Kidney (tissue), 13 donors: ENCODE measurements at regions not wholly inside any gene's neighbourhood (a gene's known extent, or its start where the extent isn't known, plus 50 kb on each side); places are given as distances from the start of the nearest gene placed in this dataset.

Source experiments
- DNase-seq, 5 donors: peaks; one replicate each; pipeline ENCODE4 v3.0.0-alpha.2; 2013 to 2020
- FAIRE-seq: peaks from 2 replicates; lab custom pipeline; 2012; peaks lifted over from hg19 to GRCh38; lab: Jason Lieb, UNC
- H3K27ac ChIP-seq, 2 donors: one replicate each; pipeline ENCODE4 v1.7.0; 2013; ENCODE audit warnings: low read depth in 2 of 2, low read length in 2 of 2, inconsistent platforms in 1 of 2
- H3K27me3 ChIP-seq: one replicate; pipeline ENCODE4 v1.7.1; 2013; ENCODE audit warnings: low read length, inconsistent platforms; ENCODE audit not compliant: control insufficient read depth, insufficient read depth
- H3K36me3 ChIP-seq, 3 donors: one replicate each; pipeline versions ENCODE4 v1.7.0 to v1.7.1; 2013; ENCODE audit warnings: low read length in 3 of 3, control low read depth in 1 of 3, inconsistent platforms in 1 of 3; ENCODE audit not compliant: insufficient read depth in 3 of 3, control insufficient read depth in 2 of 3
- H3K4me1 ChIP-seq, 3 donors: one replicate each; pipeline versions ENCODE4 v1.7.0 to v1.7.1; 2013; ENCODE audit warnings: low read length in 3 of 3, inconsistent platforms in 1 of 3, low read depth in 1 of 3; ENCODE audit not compliant: control insufficient read depth in 2 of 3, insufficient read depth in 2 of 3
- H3K4me3 ChIP-seq, 3 donors: one replicate each; pipeline versions ENCODE4 v1.7.0 to v1.8.1; 2013; ENCODE audit warnings: low read length in 3 of 3, control low read depth in 1 of 3, inconsistent platforms in 1 of 3
- H3K9ac ChIP-seq, 3 donors: one replicate each; pipeline versions ENCODE4 v1.7.0 to v1.7.1; 2013; ENCODE audit warnings: low read length in 3 of 3, control low read depth in 1 of 3, inconsistent platforms in 1 of 3
- H3K9me3 ChIP-seq, 3 donors: one replicate each; pipeline versions ENCODE4 v1.7.0 to v1.7.1; 2013; ENCODE audit warnings: low read length in 3 of 3, control low read depth in 1 of 3, inconsistent platforms in 1 of 3; ENCODE audit not compliant: control insufficient read depth in 2 of 3, insufficient read depth in 1 of 3
- intact Hi-C: fragments of 100-400 bp; cut with DNase I; formaldehyde crosslinking; loops from one replicate; pipeline ENCODE4 v1.11.1; 2022
- TF ChIP-seq, protein P1 (sequence below): IDR thresholded peaks from 3 replicates; pipeline ENCODE4 v1.5.1; 2012; ENCODE audit warnings: mild to moderate bottlenecking, moderate library complexity, borderline replicate concordance; ENCODE audit not compliant: insufficient read depth; ENCODE audit errors: extremely low read depth
- donor health status: control.
- donor health status: control.
- donor health status: control.
- donor health status: control.
- donor health status: control.
- donor health status: DM: yes; HTN: yes; CAD: no.
- donor health status: Normal renal cell carcinoma (clear cell type).

- Histone ChIP-seq H3K9me3 (no peaks in the 10 kb centered on the region), H3K27ac (no peak overlapping the region), H3K27me3 (no peaks in the 10 kb centered on the region), H3K36me3 (no peaks in the 10 kb centered on the region), H3K9ac (no peak overlapping the region), H3K4me1 (peaks cover 0 to 2% (median 0%) of the 10 kb centered on the region in 3 donors), H3K4me3 (no peak overlapping the region)
- TF ChIP-seq, protein P1, sequence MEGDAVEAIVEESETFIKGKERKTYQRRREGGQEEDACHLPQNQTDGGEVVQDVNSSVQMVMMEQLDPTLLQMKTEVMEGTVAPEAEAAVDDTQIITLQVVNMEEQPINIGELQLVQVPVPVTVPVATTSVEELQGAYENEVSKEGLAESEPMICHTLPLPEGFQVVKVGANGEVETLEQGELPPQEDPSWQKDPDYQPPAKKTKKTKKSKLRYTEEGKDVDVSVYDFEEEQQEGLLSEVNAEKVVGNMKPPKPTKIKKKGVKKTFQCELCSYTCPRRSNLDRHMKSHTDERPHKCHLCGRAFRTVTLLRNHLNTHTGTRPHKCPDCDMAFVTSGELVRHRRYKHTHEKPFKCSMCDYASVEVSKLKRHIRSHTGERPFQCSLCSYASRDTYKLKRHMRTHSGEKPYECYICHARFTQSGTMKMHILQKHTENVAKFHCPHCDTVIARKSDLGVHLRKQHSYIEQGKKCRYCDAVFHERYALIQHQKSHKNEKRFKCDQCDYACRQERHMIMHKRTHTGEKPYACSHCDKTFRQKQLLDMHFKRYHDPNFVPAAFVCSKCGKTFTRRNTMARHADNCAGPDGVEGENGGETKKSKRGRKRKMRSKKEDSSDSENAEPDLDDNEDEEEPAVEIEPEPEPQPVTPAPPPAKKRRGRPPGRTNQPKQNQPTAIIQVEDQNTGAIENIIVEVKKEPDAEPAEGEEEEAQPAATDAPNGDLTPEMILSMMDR = no peak
- intact Hi-C loops = no loop called here
- DNase-seq = no peak
- no peak for FAIRE-seq
Observed at GRCh38 chr6:24995270-24995669, 59.5 kb upstream of the RIPOR2 start.

DNA sequence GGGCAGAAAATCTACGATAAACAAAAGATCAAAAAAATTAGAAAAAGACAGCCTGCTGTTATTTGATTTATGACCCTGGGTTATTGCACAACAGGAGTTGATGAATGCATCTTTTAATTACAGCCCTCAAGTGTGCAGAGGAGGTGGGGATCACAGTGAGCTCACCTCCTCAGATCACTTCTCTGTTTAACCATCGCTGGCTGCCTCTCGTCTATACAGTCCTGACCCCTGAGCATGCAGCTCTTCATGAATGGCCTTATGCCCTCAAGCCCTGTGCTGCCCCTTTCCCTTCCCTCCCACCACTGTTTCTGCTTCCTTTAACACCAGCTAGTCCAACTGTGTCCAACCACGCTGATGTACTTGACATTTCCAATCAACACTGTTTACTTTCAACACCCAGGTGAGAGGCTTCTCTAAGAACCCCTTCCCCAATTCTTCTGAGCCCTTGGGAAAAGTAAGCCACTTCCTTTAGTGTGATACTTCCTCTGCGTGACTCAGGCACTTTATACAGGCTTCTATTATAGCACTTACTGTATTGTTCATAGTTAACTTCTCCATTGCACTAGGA lies 60.6 kb upstream of the RIPOR2 start:
- DNase-seq (no peak), FAIRE-seq (no peak)
- intact Hi-C loops = no loop called here
- TF ChIP-seq, protein P1 = no peak
- no peaks in the 10 kb centered on the region for H3K27me3 ChIP-seq
- H3K9me3 ChIP-seq = no peaks in the 10 kb centered on the region
- no peak overlapping the region for H3K9ac ChIP-seq
- no peak overlapping the region for H3K4me3 ChIP-seq
- no peaks in the 10 kb centered on the region for H3K36me3 ChIP-seq
- peaks cover 0 to 2% (median 0%) of the 10 kb centered on the region in 3 donors for H3K4me1 ChIP-seq
- H3K27ac ChIP-seq = no peak overlapping the region

- FAIRE-seq (no peak), DNase-seq (no peak)
- TF ChIP-seq, protein P1 = no peak
- Histone ChIP-seq H3K4me1 (peaks cover 0 to 2% (median 0%) of the 10 kb centered on the region in 3 donors), H3K27me3 (no peaks in the 10 kb centered on the region), H3K9me3 (no peaks in the 10 kb centered on the region), H3K36me3 (no peaks in the 10 kb centered on the region), H3K27ac (no peak overlapping the region), H3K9ac (no peak overlapping the region), H3K4me3 (no peak overlapping the region)
- intact Hi-C loops = no loop called here
Observed at GRCh38 chr6:24997231-24997630, 61.5 kb upstream of the RIPOR2 start.

GRCh38 chr6:24997905-24998304 lies 62.1 kb upstream of the RIPOR2 start:
- Histone ChIP-seq H3K9me3 (no peaks in the 10 kb centered on the region), H3K27me3 (no peaks in the 10 kb centered on the region), H3K4me1 (peaks cover 0 to 2% (median 0%) of the 10 kb centered on the region in 3 donors), H3K9ac (no peak overlapping the region), H3K36me3 (no peaks in the 10 kb centered on the region), H3K27ac (no peak overlapping the region), H3K4me3 (no peak overlapping the region)
- FAIRE-seq (no peak), DNase-seq (no peak)
- TF ChIP-seq, protein P1 = no peak
- intact Hi-C loops = no loop called here
